ENCODE measurements at regions not wholly inside any gene's neighbourhood (a gene's known extent, or its start where the extent isn't known, plus 50 kb on each side); places are given as distances from the start of the nearest gene placed in this dataset.

DNA sequence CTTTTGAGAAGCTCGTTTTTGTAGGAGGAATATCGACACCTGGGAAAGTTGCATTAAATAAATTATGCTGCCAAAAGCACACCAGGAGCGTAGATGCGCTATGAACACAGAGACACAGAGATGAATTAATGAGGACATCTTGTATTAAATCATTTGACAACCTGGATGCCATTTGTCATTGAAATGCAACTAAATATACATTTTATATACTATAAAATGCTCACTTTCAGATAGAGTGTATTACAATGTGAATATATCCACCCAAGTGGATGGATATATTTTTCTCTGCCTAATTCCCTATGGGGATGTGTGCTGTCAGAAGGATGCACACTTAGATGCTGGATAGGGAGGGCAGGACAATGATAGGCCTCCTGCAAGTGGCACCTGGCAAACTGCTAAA, 426.2 kb downstream of the RIT2 start:
- Mint-ChIP-seq H3K9me3 (peaks cover 6 to 28% (median 26%) of the 10 kb centered on the region in 3 donors), H3K27me3 (no peaks in the 10 kb centered on the region), H3K4me1 (no peaks in the 10 kb centered on the region), H3K27ac (no peak overlapping the region), H3K36me3 (no peaks in the 10 kb centered on the region), H3K4me3 (no peak overlapping the region)
- Histone ChIP-seq H3K36me3 (ENCODE audit: control insufficient read depth in 2 of 2, extremely low read depth in 1 of 2, insufficient read depth in 1 of 2, low read length in 1 of 2) (no peaks in the 10 kb centered on the region), H3K9me3 (no peaks in the 10 kb centered on the region), H3K4me3 (ENCODE audit: control insufficient read depth in 1 of 2, extremely low read depth in 1 of 2, low read length in 1 of 2) (no peak overlapping the region), H3K27ac (ENCODE audit: low read length) (no peak overlapping the region), H3K4me1 (ENCODE audit: control insufficient read depth in 1 of 2, extremely low read depth in 1 of 2, insufficient read depth in 2 of 2, low read length in 2 of 2) (no peaks in the 10 kb centered on the region), H3K27me3 (replicated peaks in 1 of 2; ENCODE audit: control insufficient read depth in 2 of 2, extremely low read depth in 1 of 2, insufficient read depth in 2 of 2, low read length in 1 of 2) (no peaks in the 10 kb centered on the region)
- CTCF ChIA-PET = no interaction called here
- DNase-seq = no peak
- POLR2A ChIA-PET = no interaction called here
- WGBS (ENCODE audit: insufficient coverage) = 33% methylated on average over 1 of the region's 4 CpGs
- no peak for ATAC-seq (replicated peaks in 1 of 4)

Data from T-cell (primary cell).